Kidney epithelial cell (primary cell): ENCODE measurements at regions not wholly inside any gene's neighbourhood (a gene's known extent, or its start where the extent isn't known, plus 50 kb on each side); places are given as distances from the start of the nearest gene placed in this dataset.

Experiments used
- DNase-seq: peaks from one replicate; pipeline ENCODE4 v3.0.0-alpha.2; 2010; ENCODE audit warnings: low read depth
- H3K27me3 ChIP-seq: 2 replicates; pipeline ENCODE4 v1.6.0; 2011; ENCODE audit warnings: low read length; ENCODE audit not compliant: control insufficient read depth, insufficient read depth
- H3K36me3 ChIP-seq: 2 replicates; pipeline ENCODE4 v1.5.1; 2011; ENCODE audit warnings: low read length; ENCODE audit not compliant: control insufficient read depth, insufficient read depth
- H3K4me3 ChIP-seq: 2 replicates; pipeline ENCODE4 v1.5.1; 2011; ENCODE audit warnings: low read depth, mild to moderate bottlenecking, control low read depth, low read length
- TF ChIP-seq, protein P1 (sequence below): IDR thresholded peaks from 2 replicates; pipeline ENCODE4 v1.5.1; 2011; ENCODE audit warnings: mild to moderate bottlenecking, moderate library complexity, low read length, control low read depth, inconsistent platforms; ENCODE audit not compliant: insufficient read depth, poor library complexity, severe bottlenecking

DNA sequence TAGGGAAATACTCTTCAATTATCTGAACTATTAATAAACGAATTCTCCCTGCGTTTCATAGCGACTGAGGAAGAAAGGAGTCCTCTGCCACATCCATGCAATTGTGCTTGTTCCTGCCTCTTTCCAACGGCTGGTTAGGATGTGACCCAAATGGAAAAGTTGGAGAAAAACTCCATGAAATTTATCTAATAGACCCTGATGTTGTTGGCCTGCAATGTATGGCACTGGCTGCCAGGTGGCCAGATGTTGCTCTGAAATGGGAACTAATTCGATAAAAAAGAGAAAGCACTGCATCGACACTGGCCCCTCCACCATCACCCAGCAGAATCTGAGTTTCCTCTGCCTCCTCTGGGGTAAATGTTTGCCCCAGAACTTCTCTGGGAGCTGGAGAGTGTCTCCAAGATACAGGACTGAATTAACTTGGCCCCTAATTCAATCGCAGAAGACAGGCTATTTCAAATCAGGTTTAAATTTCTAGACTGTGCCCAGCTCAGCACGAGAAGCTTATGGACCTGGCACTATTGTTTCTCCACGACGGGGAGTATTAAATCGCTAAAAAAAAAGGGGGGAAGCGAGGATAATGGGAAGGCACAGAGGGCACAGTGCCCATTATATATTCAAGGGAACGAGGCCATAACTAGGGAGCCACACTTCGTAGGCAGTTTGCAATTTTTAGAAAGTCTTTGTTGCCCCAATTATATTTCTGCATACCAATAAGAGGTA, 103.9 kb downstream of the ZIC5 start:
- H3K36me3 ChIP-seq = no peaks in the 10 kb centered on the region
- H3K27me3 ChIP-seq = no peaks in the 10 kb centered on the region
- no peak overlapping the region for H3K4me3 ChIP-seq
- DNase-seq = no peak
- TF ChIP-seq, protein P1, sequence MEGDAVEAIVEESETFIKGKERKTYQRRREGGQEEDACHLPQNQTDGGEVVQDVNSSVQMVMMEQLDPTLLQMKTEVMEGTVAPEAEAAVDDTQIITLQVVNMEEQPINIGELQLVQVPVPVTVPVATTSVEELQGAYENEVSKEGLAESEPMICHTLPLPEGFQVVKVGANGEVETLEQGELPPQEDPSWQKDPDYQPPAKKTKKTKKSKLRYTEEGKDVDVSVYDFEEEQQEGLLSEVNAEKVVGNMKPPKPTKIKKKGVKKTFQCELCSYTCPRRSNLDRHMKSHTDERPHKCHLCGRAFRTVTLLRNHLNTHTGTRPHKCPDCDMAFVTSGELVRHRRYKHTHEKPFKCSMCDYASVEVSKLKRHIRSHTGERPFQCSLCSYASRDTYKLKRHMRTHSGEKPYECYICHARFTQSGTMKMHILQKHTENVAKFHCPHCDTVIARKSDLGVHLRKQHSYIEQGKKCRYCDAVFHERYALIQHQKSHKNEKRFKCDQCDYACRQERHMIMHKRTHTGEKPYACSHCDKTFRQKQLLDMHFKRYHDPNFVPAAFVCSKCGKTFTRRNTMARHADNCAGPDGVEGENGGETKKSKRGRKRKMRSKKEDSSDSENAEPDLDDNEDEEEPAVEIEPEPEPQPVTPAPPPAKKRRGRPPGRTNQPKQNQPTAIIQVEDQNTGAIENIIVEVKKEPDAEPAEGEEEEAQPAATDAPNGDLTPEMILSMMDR = no peak

DNA sequence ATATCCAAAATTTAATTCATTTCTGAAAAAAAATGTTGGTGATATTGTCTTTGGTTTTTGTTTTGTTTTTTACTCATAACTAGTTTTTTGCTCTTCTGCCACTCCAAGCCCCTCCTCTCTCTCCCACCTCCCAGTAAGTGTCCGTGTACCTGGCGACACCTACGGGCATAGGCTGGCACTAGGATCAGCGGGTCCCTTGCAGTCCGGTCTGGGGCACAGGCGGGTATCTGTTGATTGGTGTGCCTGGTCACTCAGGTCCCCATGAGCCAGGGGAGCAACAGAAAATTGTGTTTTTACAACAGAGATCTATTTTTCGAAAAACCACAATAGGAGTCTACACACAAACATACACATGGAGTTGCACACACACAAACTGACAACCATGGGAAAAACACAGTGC, 104.8 kb downstream of the ZIC5 start:
- Histone ChIP-seq H3K36me3 (no peaks in the 10 kb centered on the region), H3K27me3 (no peaks in the 10 kb centered on the region), H3K4me3 (no peak overlapping the region)
- no peak for DNase-seq
- TF ChIP-seq, protein P1 = no peak

DNA sequence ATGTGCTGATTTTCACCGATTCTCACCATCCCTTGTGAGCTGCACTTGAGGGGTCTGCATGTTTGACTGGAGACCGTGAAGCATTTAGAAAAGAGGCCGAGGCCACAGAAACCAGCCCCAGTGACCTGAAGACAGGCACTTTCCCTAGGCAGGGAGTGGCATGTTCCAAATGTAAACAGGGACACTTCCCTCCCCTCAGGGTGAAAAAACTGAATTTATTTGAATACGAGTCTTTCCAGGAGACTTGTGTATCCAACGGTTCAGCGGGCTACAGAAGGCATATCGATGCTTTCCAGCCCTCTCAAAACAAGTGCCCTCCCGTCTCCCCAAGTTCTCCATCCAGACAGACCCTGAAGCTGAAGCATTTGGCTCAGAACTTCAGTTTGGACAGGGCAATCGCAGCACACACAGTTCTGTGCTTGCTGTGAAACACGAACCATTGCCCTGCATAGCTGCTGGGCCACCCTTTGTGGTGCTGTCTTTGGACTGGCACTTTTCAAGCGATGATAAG, 106.1 kb downstream of the ZIC5 start:
- H3K4me3 ChIP-seq = no peak overlapping the region
- H3K36me3 ChIP-seq = no peaks in the 10 kb centered on the region
- DNase-seq = no peak
- H3K27me3 ChIP-seq = no peaks in the 10 kb centered on the region
- TF ChIP-seq, protein P1 = no peak

DNA sequence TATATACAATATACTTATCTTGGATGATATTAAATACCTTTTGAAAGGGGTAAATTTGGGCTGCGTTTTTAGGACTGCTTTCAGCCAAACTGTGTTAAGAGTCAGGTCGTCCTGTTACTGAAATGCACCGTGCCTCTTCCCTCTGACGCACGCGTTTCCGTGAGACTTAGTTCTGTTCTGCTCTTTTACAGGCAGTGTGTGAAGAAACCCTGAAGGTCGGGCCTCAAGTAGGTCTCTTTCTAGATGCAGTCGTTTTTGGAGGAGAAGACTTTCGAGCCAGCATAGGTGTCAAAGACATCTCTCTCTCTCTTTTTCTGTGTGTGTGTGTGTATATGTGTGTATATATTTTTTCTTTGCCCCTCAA, 107.0 kb downstream of the ZIC5 start:
- no peak for DNase-seq
- Histone ChIP-seq H3K36me3 (no peaks in the 10 kb centered on the region), H3K4me3 (no peak overlapping the region), H3K27me3 (no peaks in the 10 kb centered on the region)
- TF ChIP-seq, protein P1 = no peak

DNA sequence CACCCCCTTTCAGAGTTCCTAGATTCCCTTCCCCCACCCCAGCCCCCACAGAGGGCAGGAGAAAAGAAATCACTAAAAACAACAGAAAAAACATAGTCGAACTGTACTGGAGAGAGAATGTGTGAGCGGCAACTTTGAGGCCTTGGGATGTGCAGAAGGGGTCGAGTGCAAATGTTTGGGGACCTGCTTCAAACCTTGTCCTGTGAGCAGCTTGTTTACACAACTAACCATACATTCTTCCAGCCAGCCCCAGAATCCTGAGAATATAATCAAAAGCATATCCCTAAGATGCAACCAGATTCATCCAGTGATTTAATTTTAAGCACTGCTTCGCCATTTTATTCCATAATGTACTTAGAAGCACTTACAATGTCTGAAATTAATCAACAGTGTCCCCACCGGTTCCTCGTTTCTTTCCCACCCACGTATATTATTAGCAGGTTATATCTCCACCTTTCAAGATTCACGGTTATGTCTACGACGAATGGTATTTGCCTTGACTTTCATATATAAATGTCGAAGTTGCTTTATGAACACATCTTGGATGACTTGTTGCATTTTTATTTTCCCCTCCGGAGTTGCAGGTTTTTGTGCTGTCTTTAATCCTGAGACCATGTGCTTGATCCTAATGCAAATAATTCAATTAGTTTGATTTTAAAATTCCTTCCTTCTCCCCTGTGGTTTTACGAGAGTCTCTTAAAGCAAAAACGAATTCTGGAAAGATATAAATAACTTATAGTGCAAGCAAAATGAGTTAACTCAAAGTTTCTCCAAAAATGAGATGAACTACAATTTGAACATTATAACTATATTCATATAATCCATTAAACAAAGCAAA, 107.6 kb downstream of the ZIC5 start:
- Histone ChIP-seq H3K4me3 (no peak overlapping the region), H3K27me3 (no peaks in the 10 kb centered on the region), H3K36me3 (no peaks in the 10 kb centered on the region)
- DNase-seq = no peak
- TF ChIP-seq, protein P1 = no peak
